ENCODE measurements at regions not wholly inside any gene's neighbourhood (a gene's known extent, or its start where the extent isn't known, plus 50 kb on each side); places are given as distances from the start of the nearest gene placed in this dataset.

DNA sequence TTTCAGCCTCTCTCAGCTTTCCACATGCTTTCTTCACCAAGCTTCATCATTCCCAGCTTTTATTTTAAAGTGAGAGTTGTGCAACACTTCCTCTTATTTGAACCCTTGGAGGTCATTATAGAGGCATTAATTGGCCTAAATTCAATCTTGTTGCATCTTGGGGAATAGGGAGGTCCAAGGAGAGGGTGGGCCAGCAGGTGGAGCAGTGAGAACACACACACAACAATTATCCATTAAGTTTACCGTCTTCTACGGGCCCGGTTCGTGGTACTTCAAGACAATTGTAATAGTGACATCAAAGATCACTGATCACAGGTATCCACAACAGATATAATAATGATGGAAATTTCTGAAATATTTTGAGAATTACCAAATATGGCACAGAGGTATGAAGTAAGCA lies 457.2 kb upstream of the SMIM21 start:
- Histone ChIP-seq H3K4me3 (ENCODE audit: low read length in 2 of 2) (no peak overlapping the region), H3K27me3 (ENCODE audit: insufficient read depth, low read length) (no peaks in the 10 kb centered on the region), H3K36me3 (ENCODE audit: insufficient read depth, low read length) (no peaks in the 10 kb centered on the region), H3K9me3 (ENCODE audit: control insufficient read depth in 1 of 2, low read length in 2 of 2) (no peaks in the 10 kb centered on the region), H3K27ac (ENCODE audit: low read depth, low read length) (no peak overlapping the region), H3K4me1 (ENCODE audit: insufficient read depth, low read length) (no peaks in the 10 kb centered on the region)
- ChIA-PET POLR2A (ENCODE audit: partially characterized antibody) (no interaction called here), CTCF (ENCODE audit: partially characterized antibody) (no interaction called here)
- no peaks in the 10 kb centered on the region for H3K4me1 Mint-ChIP-seq
- no peaks in the 10 kb centered on the region for H3K36me3 Mint-ChIP-seq
- no peak for DNase-seq
- H3K9me3 Mint-ChIP-seq: peaks cover 0 to 2% (median 0%) of the 10 kb centered on the region in 8 donors
- H3K27ac Mint-ChIP-seq: no peak overlapping the region
- no peak overlapping the region for H3K4me3 Mint-ChIP-seq
- H3K27me3 Mint-ChIP-seq: no peaks in the 10 kb centered on the region
- intact Hi-C loops (cut with micrococcal nuclease): no loop called here

DNA sequence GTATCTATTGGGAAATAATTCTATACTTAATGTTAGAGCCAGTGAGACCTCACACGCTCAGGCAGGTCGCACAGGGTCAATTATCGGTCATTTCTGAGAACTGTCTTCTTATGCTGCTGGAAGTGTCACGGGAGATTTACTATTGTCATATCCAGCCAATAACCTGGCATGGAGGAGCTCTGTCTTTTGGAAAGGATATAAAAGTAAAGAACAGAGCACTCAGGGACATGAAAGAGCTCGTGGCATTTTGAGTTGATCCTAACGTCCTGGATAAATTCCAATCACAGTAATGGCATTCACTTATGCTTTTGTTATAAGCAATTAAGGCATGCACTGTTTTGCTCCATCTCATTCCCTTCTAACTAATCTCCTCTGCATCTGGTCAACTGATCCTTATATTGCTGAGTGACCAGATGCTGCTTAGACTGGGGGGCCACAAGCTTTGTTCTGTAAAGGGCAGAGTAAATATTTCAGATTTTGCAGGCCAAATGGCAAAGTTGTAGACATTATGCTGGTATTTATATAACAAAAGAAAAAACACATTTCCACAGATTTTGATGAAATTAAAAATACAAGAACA lies 453.5 kb upstream of the SMIM21 start:
- no peaks in the 10 kb centered on the region for H3K4me1 Mint-ChIP-seq
- no peaks in the 10 kb centered on the region for H3K36me3 Mint-ChIP-seq
- CTCF ChIA-PET (ENCODE audit: partially characterized antibody): no interaction called here
- POLR2A ChIA-PET (ENCODE audit: partially characterized antibody): no interaction called here
- Histone ChIP-seq H3K27me3 (ENCODE audit: insufficient read depth, low read length) (no peaks in the 10 kb centered on the region), H3K27ac (ENCODE audit: low read depth, low read length) (no peak overlapping the region), H3K4me1 (ENCODE audit: insufficient read depth, low read length) (no peaks in the 10 kb centered on the region), H3K4me3 (ENCODE audit: low read length in 2 of 2) (no peak overlapping the region), H3K36me3 (ENCODE audit: insufficient read depth, low read length) (no peaks in the 10 kb centered on the region), H3K9me3 (ENCODE audit: control insufficient read depth in 1 of 2, low read length in 2 of 2) (peaks cover 0 to 4% of the 10 kb centered on the region in 2 donors)
- no peak overlapping the region for H3K4me3 Mint-ChIP-seq
- no peaks in the 10 kb centered on the region for H3K27me3 Mint-ChIP-seq
- no peak overlapping the region for H3K27ac Mint-ChIP-seq
- peaks cover 0 to 16% (median 5%) of the 10 kb centered on the region in 8 donors for H3K9me3 Mint-ChIP-seq
- intact Hi-C loops (cut with micrococcal nuclease): no loop called here
- no peak for DNase-seq

DNA sequence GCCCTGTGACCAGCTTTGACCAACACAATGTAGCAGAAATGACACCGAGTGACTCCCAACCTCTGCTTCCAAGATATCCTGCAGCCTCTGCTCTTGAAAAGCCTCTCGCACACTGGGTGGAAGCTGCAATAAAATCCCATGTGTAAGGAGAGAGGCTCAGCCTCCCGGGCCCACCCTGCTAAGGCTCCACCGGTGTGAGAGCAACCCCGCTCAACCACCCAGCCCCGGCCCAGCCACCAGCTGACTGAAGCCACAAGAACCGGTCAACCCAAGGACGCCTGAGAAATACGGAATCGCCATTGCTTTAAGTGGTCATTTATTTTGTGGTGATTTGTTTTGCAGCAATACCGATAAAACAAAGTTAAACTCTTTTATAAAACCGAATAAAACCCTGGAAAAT lies 452.8 kb upstream of the SMIM21 start:
- DNase-seq: no peak
- H3K9me3 ChIP-seq (ENCODE audit: control insufficient read depth in 1 of 2, low read length in 2 of 2): peaks cover 0 to 5% of the 10 kb centered on the region in 2 donors
- H3K9me3 Mint-ChIP-seq: peaks cover 0 to 18% (median 5%) of the 10 kb centered on the region in 8 donors
- H3K36me3 Mint-ChIP-seq: no peaks in the 10 kb centered on the region
- no peak overlapping the region for H3K4me3 Mint-ChIP-seq
- POLR2A ChIA-PET (ENCODE audit: partially characterized antibody): no interaction called here
- intact Hi-C loops (cut with micrococcal nuclease): no loop called here
- H3K27ac Mint-ChIP-seq: no peak overlapping the region
- CTCF ChIA-PET (ENCODE audit: partially characterized antibody): no interaction called here
- no peaks in the 10 kb centered on the region for H3K4me1 Mint-ChIP-seq
- no peaks in the 10 kb centered on the region for H3K27me3 Mint-ChIP-seq
- H3K4me3 ChIP-seq (ENCODE audit: low read length in 2 of 2): no peak overlapping the region
- no peaks in the 10 kb centered on the region for H3K4me1 ChIP-seq (ENCODE audit: insufficient read depth, low read length)
- no peaks in the 10 kb centered on the region for H3K36me3 ChIP-seq (ENCODE audit: insufficient read depth, low read length)
- no peaks in the 10 kb centered on the region for H3K27me3 ChIP-seq (ENCODE audit: insufficient read depth, low read length)
- H3K27ac ChIP-seq (ENCODE audit: low read depth, low read length): no peak overlapping the region

DNA sequence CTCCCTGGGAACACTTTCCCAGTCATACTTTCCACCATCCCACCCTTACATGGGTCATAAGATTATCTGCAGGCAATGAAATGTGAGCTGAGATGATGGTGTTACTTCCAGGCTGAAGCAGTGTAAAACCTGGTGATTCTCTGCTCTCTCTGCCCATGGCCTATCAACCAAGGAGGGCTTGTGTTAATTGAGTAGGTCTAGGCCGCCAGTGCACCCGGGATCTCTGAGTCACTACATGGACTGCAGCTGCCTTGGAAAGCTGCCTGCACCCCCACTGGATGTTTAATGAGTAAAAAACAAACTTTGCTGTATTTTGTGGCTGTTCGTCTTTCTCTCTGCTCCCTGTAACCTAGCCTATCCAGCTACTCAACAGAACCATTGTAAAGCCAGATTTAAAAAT lies 451.7 kb upstream of the SMIM21 start:
- no peaks in the 10 kb centered on the region for H3K4me1 ChIP-seq (ENCODE audit: insufficient read depth, low read length)
- H3K4me3 ChIP-seq (ENCODE audit: low read length in 2 of 2): no peak overlapping the region
- Mint-ChIP-seq H3K9me3 (peaks cover 0 to 18% (median 5%) of the 10 kb centered on the region in 8 donors), H3K27me3 (no peaks in the 10 kb centered on the region), H3K36me3 (no peaks in the 10 kb centered on the region), H3K27ac (no peak overlapping the region), H3K4me1 (no peaks in the 10 kb centered on the region), H3K4me3 (no peak overlapping the region)
- ChIA-PET POLR2A (ENCODE audit: partially characterized antibody) (no interaction called here), CTCF (ENCODE audit: partially characterized antibody) (no interaction called here)
- intact Hi-C loops (cut with micrococcal nuclease): no loop called here
- H3K27me3 ChIP-seq (ENCODE audit: insufficient read depth, low read length): no peaks in the 10 kb centered on the region
- H3K36me3 ChIP-seq (ENCODE audit: insufficient read depth, low read length): no peaks in the 10 kb centered on the region
- no peak overlapping the region for H3K27ac ChIP-seq (ENCODE audit: low read depth, low read length)
- no peak for DNase-seq
- peaks cover 0 to 5% of the 10 kb centered on the region in 2 donors for H3K9me3 ChIP-seq (ENCODE audit: control insufficient read depth in 1 of 2, low read length in 2 of 2)

DNA sequence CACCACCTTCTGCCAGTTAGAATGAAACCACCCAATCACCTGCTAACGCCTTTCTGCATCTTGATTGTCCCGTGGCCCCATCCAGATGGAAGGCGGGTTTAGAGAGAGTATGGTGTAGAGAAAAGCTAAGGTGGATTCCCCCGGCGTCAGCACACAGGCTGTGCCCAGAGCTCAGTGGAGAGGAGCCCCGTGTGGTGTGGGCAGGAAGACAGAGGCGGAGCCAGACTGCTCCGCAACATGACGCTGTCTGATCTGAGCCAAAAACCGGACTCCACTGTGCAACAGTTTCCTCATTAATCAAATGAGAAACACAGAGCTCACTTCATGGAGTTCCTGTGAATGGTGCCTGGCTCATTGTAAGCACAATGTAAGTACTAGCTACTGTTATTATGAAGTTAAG lies 448.1 kb upstream of the SMIM21 start:
- CTCF ChIA-PET (ENCODE audit: partially characterized antibody): no interaction called here
- intact Hi-C loops (cut with micrococcal nuclease): no loop called here
- H3K4me3 Mint-ChIP-seq: no peak overlapping the region
- Histone ChIP-seq H3K27me3 (ENCODE audit: insufficient read depth, low read length) (no peaks in the 10 kb centered on the region), H3K36me3 (ENCODE audit: insufficient read depth, low read length) (no peaks in the 10 kb centered on the region), H3K4me3 (ENCODE audit: low read length in 2 of 2) (no peak overlapping the region), H3K9me3 (ENCODE audit: control insufficient read depth in 1 of 2, low read length in 2 of 2) (peaks cover 0 to 5% of the 10 kb centered on the region in 2 donors), H3K4me1 (ENCODE audit: insufficient read depth, low read length) (no peaks in the 10 kb centered on the region), H3K27ac (ENCODE audit: low read depth, low read length) (no peak overlapping the region)
- no peak overlapping the region for H3K27ac Mint-ChIP-seq
- no peaks in the 10 kb centered on the region for H3K4me1 Mint-ChIP-seq
- peaks cover 0 to 18% (median 5%) of the 10 kb centered on the region in 8 donors for H3K9me3 Mint-ChIP-seq
- POLR2A ChIA-PET (ENCODE audit: partially characterized antibody): no interaction called here
- H3K27me3 Mint-ChIP-seq: no peaks in the 10 kb centered on the region
- no peak for DNase-seq
- H3K36me3 Mint-ChIP-seq: no peaks in the 10 kb centered on the region

DNA sequence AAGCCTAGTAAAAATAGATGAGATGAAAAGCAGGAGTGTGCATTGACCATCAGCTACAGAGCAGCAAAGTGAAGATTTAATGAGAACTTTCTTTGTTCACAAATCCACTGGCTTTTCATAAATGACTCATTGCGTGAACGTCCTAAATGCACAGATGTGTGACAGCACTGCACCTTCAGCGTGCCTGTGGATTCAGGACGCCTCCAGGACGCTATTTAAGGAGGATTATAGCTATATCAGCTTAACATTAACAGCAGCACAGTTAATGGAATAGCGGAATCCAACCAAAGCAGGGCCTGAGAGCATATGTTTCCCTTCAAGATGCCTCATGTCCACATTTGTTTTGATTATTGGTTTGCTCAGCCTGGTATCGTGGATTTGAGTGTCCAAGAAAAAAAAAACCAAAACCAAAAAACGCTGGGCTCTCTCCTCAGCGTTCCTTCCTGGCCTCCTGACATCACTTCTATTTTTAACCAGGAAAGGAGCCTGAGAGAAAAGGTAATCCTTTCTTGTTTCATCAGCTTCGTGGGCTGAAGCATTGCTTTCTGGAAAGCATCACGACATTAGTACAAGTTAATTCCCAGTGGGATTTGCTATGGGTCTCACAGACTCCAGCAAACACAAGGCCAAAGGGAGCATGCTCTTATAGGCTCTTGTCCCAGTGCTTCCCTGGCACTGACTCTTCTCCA lies 447.0 kb upstream of the SMIM21 start:
- H3K27me3 ChIP-seq (ENCODE audit: insufficient read depth, low read length): no peaks in the 10 kb centered on the region
- H3K4me3 ChIP-seq (ENCODE audit: low read length in 2 of 2): no peak overlapping the region
- Mint-ChIP-seq H3K36me3 (no peaks in the 10 kb centered on the region), H3K9me3 (peaks cover 0 to 18% (median 5%) of the 10 kb centered on the region in 8 donors), H3K4me1 (no peaks in the 10 kb centered on the region), H3K4me3 (no peak overlapping the region), H3K27me3 (no peaks in the 10 kb centered on the region), H3K27ac (no peak overlapping the region)
- peaks cover 0 to 5% of the 10 kb centered on the region in 2 donors for H3K9me3 ChIP-seq (ENCODE audit: control insufficient read depth in 1 of 2, low read length in 2 of 2)
- POLR2A ChIA-PET (ENCODE audit: partially characterized antibody): no interaction called here
- DNase-seq: no peak
- H3K4me1 ChIP-seq (ENCODE audit: insufficient read depth, low read length): no peaks in the 10 kb centered on the region
- H3K36me3 ChIP-seq (ENCODE audit: insufficient read depth, low read length): no peaks in the 10 kb centered on the region
- no peak overlapping the region for H3K27ac ChIP-seq (ENCODE audit: low read depth, low read length)
- CTCF ChIA-PET (ENCODE audit: partially characterized antibody): no interaction called here
- intact Hi-C loops (cut with micrococcal nuclease): no loop called here

DNA sequence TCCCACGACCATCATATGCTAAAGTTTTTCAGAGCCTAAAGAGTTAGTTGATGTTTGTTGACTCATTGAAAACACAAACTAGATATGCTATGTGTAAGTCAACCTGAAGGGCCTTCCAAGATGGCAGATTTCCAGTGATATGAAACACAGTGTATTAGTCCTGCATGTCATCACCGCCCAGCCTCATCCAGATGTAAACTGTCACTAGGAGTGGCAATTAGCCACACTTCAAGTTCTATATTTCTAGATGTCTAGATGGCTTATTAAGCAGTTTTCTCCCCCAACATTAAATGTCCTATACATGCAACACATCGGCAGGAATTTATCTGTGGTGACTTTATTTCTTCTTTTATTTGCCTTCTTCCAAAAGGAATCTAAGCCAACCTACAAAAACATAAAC lies 444.1 kb upstream of the SMIM21 start:
- POLR2A ChIA-PET (ENCODE audit: partially characterized antibody): no interaction called here
- no peak overlapping the region for H3K27ac Mint-ChIP-seq

More for the DNA sequence above, 444.1 kb upstream of the SMIM21 start:
- Histone ChIP-seq H3K27ac (ENCODE audit: low read depth, low read length) (no peak overlapping the region), H3K4me3 (ENCODE audit: low read length in 2 of 2) (no peak overlapping the region), H3K36me3 (ENCODE audit: insufficient read depth, low read length) (no peaks in the 10 kb centered on the region), H3K27me3 (ENCODE audit: insufficient read depth, low read length) (no peaks in the 10 kb centered on the region), H3K4me1 (ENCODE audit: insufficient read depth, low read length) (no peaks in the 10 kb centered on the region), H3K9me3 (ENCODE audit: control insufficient read depth in 1 of 2, low read length in 2 of 2) (peaks cover 0 to 5% of the 10 kb centered on the region in 2 donors)
- H3K27me3 Mint-ChIP-seq: no peaks in the 10 kb centered on the region
- H3K9me3 Mint-ChIP-seq: peaks cover 0 to 8% (median 0%) of the 10 kb centered on the region in 8 donors
- CTCF ChIA-PET (ENCODE audit: partially characterized antibody): no interaction called here
- no peaks in the 10 kb centered on the region for H3K4me1 Mint-ChIP-seq
- intact Hi-C loops (cut with micrococcal nuclease): no loop called here
- H3K36me3 Mint-ChIP-seq: no peaks in the 10 kb centered on the region
- no peak overlapping the region for H3K4me3 Mint-ChIP-seq
- no peak for DNase-seq
